ENCODE measurements at regions not wholly inside any gene's neighbourhood (a gene's known extent, or its start where the extent isn't known, plus 50 kb on each side); places are given as distances from the start of the nearest gene placed in this dataset.

DNA sequence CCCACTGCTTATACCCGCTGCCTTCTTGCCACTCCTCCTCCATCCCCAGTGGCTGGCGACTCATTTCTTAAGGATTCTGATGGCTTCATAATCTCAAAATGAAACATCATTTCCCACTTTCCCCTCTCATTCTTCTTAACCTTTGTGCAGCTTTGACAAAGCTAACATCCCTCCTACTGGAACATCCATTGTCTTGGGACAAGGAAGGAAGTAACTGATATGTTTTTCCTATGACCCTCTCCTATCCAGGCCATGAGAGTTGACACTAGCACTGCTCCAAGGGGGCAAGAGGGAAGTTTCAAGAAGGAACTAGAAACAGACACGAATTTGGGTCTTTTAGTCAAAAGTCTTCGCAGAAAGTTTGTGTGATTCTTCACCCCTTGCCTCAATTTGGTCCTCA lies 71.7 kb upstream of the SNX2 start:
- Histone ChIP-seq H3K36me3 (no peaks in the 10 kb centered on the region), H3K4me3 (no peak overlapping the region), H3K9me3 (no peaks in the 10 kb centered on the region), H3K27ac (no peak overlapping the region), H3K4me1 (no peaks in the 10 kb centered on the region), H3K27me3 (no peaks in the 10 kb centered on the region)
- intact Hi-C loops (cut with DNase I; ENCODE audit: low total_unique reads), result no loop called here
- DNase-seq, result no peak
- TF ChIP-seq POLR2A (IDR thresholded peaks at IDR 0.05), result no peak
- TF ChIP-seq, protein P1, sequence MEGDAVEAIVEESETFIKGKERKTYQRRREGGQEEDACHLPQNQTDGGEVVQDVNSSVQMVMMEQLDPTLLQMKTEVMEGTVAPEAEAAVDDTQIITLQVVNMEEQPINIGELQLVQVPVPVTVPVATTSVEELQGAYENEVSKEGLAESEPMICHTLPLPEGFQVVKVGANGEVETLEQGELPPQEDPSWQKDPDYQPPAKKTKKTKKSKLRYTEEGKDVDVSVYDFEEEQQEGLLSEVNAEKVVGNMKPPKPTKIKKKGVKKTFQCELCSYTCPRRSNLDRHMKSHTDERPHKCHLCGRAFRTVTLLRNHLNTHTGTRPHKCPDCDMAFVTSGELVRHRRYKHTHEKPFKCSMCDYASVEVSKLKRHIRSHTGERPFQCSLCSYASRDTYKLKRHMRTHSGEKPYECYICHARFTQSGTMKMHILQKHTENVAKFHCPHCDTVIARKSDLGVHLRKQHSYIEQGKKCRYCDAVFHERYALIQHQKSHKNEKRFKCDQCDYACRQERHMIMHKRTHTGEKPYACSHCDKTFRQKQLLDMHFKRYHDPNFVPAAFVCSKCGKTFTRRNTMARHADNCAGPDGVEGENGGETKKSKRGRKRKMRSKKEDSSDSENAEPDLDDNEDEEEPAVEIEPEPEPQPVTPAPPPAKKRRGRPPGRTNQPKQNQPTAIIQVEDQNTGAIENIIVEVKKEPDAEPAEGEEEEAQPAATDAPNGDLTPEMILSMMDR (IDR thresholded peaks at IDR 0.05), result no peak

DNA sequence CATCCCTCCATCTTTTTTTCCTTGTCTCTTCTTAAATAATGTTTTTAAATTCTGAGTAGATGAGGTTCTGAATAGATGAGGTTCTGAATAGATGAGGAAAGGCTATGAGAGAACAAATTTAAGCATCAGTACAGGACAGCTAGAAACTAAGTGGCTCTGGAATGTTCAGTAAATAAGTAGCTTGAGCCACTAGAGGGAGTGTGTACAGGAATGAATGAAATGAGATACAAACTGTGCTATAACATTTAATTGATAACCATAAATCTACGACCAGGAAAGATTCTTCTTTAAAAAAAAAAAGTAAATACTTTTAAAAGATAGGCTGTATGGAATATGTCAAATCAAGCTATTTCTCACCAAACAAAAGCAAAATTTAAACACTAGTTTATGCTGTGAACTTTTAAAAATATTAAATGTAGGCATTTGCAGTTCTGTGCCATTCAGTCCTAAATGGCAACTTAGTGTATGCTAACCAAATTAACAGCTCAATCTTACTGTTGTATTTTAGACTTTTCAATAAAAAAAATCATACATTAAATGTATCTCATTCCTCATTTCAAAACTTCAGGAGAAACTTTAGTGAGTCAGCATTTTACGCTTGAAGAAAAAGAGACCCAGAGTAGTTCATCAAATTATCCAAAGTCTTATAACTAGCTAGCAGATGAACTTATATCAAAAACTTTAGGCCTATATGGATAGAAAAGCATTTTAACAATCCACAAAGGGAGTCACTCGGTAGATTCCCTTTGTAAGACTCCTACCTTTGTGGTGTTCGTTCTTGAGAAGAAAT lies 70.4 kb upstream of the SNX2 start:
- TF ChIP-seq, protein P1 (IDR thresholded peaks at IDR 0.05), result peak; percentile 27 to 38 (median 32)
- no peak for TF ChIP-seq POLR2A (IDR thresholded peaks at IDR 0.05)
- no peaks in the 10 kb centered on the region for H3K9me3 ChIP-seq
- intact Hi-C loops (cut with DNase I; ENCODE audit: low total_unique reads), result no loop called here
- no peaks in the 10 kb centered on the region for H3K4me1 ChIP-seq
- no peak for DNase-seq
- H3K27ac ChIP-seq, result no peak overlapping the region
- H3K36me3 ChIP-seq, result no peaks in the 10 kb centered on the region
- no peak overlapping the region for H3K4me3 ChIP-seq
- no peaks in the 10 kb centered on the region for H3K27me3 ChIP-seq

DNA sequence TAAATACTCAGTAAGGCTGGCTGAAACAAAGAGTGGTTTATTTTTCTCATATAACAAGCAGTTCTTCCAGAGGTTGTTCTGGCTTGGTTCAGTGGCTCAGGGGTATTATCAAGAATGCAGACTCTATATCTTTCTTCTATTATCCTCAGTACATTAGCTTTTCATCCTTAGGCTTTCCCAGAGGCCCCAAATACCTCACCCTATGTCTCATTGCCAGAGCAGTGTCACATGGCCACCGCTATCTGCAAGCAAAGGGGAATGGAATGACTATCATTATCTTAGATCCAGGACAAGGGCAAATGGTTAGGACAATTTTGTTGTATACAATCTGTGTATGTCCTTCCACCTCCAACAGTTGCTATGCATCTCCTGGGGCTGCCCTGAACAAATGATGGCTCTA lies 69.0 kb upstream of the SNX2 start:
- Histone ChIP-seq H3K4me1 (no peaks in the 10 kb centered on the region), H3K36me3 (no peaks in the 10 kb centered on the region), H3K9me3 (no peaks in the 10 kb centered on the region), H3K4me3 (no peak overlapping the region), H3K27me3 (no peaks in the 10 kb centered on the region), H3K27ac (no peak overlapping the region)
- DNase-seq, result no peak
- intact Hi-C loops (cut with DNase I; ENCODE audit: low total_unique reads), result no loop called here
- no peak for TF ChIP-seq POLR2A (IDR thresholded peaks at IDR 0.05)
- TF ChIP-seq, protein P1 (IDR thresholded peaks at IDR 0.05), result no peak

DNA sequence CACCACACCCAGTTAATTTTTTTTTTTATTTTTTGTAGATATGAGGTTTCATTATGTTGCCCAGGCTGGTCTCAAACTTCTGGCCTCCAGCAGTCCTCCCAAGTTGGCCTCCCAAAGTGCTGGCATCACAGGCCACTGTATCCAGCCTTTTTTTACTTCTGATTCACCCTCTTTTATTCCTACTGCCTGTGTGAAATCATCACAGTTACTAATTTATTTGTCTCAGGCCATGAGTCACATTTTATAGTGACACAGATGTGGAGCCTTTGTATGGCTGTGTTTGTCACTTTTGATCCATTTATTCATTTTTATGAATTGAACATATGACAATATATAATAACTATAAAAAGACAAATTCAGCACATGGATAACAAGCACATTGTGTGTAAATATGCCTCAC lies 67.1 kb upstream of the SNX2 start:
- intact Hi-C loops (cut with DNase I; ENCODE audit: low total_unique reads), result no loop called here

DNA sequence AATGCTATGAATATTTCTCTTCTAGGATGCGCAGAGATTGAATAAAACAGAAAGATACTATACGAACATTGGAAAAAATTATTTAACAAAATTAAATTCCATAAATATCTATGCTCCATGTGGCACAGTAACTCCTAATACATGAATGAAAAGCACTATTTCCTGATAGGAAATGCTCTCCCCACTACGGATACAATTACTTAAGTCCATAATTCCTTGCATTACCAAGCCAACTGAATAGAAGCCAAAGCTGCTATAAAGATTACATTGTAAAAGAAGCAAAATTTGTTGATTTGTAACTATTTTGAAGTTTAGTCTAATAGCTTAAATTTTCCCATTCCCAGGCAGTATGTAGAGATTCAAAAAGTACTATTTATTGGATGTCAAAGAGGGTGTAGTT lies 61.8 kb upstream of the SNX2 start:
- Histone ChIP-seq H3K4me3 (no peak overlapping the region), H3K27ac (no peak overlapping the region), H3K36me3 (no peaks in the 10 kb centered on the region), H3K4me1 (no peaks in the 10 kb centered on the region), H3K27me3 (no peaks in the 10 kb centered on the region), H3K9me3 (no peaks in the 10 kb centered on the region)
- TF ChIP-seq, protein P1 (IDR thresholded peaks at IDR 0.05), result no peak
- no peak for TF ChIP-seq POLR2A (IDR thresholded peaks at IDR 0.05)
- DNase-seq, result no peak
- intact Hi-C loops (cut with DNase I; ENCODE audit: low total_unique reads), result no loop called here

More for the DNA sequence above, 67.1 kb upstream of the SNX2 start:
- H3K4me3 ChIP-seq, result no peak overlapping the region
- H3K27me3 ChIP-seq, result no peaks in the 10 kb centered on the region
- H3K27ac ChIP-seq, result no peak overlapping the region
- no peaks in the 10 kb centered on the region for H3K36me3 ChIP-seq
- no peak for DNase-seq
- no peaks in the 10 kb centered on the region for H3K9me3 ChIP-seq
- H3K4me1 ChIP-seq, result no peaks in the 10 kb centered on the region
- TF ChIP-seq, protein P1 (IDR thresholded peaks at IDR 0.05), result no peak
- TF ChIP-seq POLR2A (IDR thresholded peaks at IDR 0.05), result no peak

All from uterus (tissue), 3 donors.